HG03108 (cell line): ENCODE measurements at regions not wholly inside any gene's neighbourhood (a gene's known extent, or its start where the extent isn't known, plus 50 kb on each side); places are given as distances from the start of the nearest gene placed in this dataset.
"Not testable (repeated sequence)": the region's sequence is repeated elsewhere in the genome, so short reads cannot be mapped to it uniquely, and the experiment has no call there.

Source experiments
- ATAC-seq: cut with Tn5 transposase; IDR thresholded peaks from one replicate; pipeline ENCODE4 v1.9.1; 2021; ENCODE audit warnings: moderate library complexity; ENCODE audit not compliant: unreplicated experiment

DNA sequence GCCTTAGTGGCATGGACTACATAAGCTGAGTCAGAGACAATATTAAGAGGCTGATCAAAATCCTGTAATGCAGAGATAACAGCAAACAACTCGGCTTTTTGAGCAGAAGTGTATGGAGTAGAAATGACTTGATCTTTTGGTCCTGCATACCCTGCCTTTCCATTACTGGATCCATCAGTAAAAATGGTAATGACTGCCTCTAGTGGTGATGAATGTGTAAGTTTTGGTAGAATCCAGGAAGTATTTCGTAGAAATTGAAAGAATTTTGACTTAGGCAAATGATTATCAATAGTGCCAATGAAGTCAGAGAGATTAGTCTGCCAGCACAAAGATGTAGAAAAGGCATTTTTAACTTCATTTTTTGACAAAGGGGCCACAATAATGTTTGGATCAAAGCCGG, 146.4 kb upstream of the API5 start:
- not testable (repeated sequence) for ATAC-seq

GRCh38 chr11:43168241-43168640, 143.6 kb upstream of the API5 start:
- not testable (repeated sequence) for ATAC-seq

DNA sequence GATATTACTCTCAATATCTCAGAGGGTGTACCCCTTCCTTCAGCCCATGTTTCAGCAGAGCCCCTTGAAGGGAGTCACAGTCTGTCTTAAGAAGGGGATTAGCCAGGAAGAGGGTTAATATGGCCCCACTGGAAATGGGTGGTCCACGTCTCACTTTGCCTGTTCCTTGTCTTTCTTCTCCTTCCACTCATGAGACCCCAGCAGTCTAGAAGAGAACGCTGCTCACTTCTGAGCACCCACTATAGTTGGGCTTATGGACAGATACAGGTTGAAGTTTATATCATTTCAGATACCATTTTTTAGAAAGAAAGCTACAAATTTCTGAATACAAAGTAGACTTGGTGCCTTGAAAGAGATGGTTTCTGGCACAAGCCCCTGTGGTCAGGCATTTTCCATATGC, 139.3 kb upstream of the API5 start:
- ATAC-seq: no peak

DNA sequence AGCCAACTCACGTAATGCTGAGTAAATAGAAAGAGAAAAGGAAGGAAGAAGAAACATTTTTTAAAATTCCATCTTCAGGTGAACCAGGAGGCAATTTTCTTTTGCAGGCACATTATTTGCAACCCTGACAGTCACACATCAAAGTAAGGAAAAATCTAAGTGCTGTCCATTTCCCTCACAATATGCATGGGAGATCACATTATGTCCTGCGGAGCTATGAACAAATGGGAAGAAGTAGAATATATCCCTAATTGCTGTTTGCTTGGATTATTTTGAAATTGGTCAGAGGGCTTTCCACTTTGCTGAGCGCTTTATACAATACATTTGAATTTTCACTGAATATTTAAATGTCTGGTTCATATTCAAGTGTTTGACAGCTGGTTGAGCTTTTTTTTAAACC, 133.8 kb upstream of the API5 start:
- no peak for ATAC-seq

- not testable (repeated sequence) for ATAC-seq
Observed at GRCh38 chr11:43194459-43194858, 117.3 kb upstream of the API5 start.

- no peak for ATAC-seq
Observed at GRCh38 chr11:43197379-43197778, 114.4 kb upstream of the API5 start.

DNA sequence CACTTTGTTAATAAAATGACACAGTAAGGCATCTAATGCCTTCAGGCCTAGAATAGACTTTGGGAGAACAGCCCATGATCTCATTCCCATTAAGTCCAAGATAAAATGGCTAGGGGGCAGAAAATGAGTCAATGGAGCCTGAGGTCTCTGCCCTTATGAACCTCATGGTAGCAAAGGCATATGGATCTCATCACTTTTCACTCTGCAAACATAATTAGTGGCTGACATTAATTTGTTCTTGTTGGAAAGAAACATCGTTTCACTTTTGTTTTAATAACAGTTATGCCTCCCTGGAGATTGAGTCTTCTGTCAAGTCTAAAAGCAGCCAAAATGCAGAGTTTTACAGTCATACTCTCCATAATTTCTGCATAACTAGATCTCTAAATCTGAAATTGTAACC, 111.8 kb upstream of the API5 start:
- no peak for ATAC-seq

- no peak for ATAC-seq
Observed at GRCh38 chr11:43212279-43212678, 99.5 kb upstream of the API5 start.

- ATAC-seq: no peak
Observed at GRCh38 chr11:43214471-43214870, 97.3 kb upstream of the API5 start.

GRCh38 chr11:43217849-43218248, 93.9 kb upstream of the API5 start:
- no peak for ATAC-seq

DNA sequence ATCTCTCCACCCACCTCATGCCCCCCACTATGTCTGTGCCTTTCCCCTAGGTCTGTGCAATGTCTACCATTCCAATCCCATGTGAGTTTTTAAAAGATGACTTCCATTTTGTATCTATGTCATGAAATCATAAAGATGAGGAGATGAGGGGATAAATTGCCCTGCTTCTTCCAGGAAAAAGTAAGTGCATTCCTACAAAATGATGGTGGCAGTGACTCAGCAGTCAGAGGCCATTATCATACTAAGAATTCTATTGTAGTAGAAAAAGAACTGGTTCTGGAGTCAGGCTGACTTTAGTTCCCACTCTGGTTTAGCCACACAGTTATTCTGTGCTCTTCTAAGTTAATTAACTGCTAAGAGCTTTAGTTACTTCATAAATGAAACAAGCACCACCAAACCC, 89.6 kb upstream of the API5 start:
- ATAC-seq: no peak

DNA sequence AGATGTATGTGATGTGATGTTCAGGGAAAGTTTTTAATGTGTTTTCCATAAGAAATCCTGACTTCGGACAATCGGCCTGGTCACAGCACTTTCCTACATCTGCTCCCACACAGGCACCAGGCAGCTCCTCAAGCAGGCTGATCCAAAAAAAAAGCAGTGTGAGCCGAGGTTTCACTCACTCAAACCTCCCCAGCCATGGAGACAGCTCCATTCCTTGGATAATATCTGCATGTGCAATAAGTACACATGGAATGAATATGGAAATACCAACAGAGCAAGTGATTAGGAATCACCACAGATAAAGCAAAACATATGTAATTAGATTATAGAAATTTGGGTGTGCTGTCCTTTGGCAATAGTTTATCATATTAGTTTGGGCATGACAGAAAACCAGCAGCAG, 88.8 kb upstream of the API5 start:
- ATAC-seq: no peak

DNA sequence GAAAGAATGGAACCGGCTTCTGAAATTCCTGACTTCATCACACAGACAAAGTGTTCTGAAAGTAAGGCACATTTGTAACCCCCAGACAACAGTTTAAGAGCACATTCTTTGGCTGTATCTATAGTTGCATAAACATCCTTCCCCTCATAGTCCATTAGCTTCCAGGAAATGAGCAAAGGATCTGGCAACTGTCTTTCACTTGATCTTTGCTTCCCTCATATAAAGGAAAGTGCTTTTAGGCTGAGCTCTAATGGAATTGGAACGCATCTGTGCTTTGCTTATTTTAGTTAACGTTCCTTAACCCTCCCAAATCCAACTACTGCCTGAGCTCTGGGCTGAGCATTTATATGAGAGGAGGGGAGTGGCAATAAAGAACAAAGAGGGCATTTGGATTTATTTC, 76.9 kb upstream of the API5 start:
- ATAC-seq: no peak

- no peak for ATAC-seq
Observed at GRCh38 chr11:43238341-43238740, 73.5 kb upstream of the API5 start.

DNA sequence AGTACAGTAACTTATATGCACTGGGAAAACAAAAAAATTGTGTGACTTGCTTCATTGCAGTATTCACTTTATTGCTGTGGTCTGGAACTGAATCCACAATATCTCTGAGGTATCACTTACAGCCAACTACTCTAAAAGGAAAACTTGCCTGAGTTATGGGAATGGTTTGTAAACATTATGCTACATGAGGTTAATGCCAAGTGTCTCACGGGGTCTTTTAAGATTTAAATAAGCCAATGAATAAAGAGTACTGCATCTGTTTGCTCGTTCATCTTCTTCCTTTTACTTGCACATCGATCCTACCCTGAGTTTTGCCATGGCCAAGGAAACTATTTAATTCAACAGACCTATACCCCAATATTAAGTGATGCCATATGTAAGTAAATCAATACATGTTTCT, 72.0 kb upstream of the API5 start:
- no peak for ATAC-seq

- ATAC-seq: no peak
Observed at GRCh38 chr11:43242401-43242800, 69.4 kb upstream of the API5 start.

DNA sequence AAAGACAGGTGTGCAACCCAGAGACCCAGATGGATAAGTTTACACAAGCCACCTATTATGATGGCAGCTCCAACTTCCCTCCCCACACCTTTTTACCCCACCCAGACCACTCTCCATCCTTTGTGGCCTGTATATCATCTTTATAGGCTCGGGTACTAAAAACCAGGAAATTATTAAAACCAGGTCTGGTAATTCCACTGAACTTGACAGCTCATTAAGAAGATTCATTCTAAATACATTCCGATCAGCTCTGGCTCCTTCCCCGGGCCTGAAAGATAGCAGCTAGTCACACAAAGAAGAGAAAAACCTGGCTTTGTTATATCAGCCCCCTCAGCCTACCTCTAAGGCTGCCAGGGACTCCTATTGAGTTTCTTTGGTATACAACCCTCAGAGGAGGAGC, 67.9 kb upstream of the API5 start:
- no peak for ATAC-seq

DNA sequence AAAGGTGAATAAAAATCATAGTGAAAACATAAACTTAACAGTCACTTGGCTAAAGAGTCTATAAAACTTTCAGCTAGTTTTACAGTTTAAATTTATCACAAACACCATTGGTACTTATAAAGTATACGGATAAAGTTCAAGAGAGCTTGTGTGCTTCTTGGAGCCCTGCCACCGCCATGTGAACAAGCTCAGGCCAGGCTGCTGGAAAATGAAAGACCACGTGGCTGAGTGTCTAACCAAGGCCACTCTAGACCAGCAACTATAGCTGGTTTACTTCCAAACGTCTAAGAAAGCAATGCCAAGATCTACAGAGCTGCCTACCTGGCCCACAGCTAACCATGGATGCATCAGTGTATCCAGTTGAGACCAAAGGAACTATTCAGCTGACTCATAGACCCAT, 66.3 kb upstream of the API5 start:
- no peak for ATAC-seq

- ATAC-seq: no peak
Observed at GRCh38 chr11:43250309-43250708, 61.5 kb upstream of the API5 start.

GRCh38 chr11:43261775-43262174, 50.0 kb upstream of the API5 start:
- ATAC-seq: no peak
